Mesothelial cell of epicardium (in vitro differentiated cells): ENCODE measurements at regions not wholly inside any gene's neighbourhood (a gene's known extent, or its start where the extent isn't known, plus 50 kb on each side); places are given as distances from the start of the nearest gene placed in this dataset.

Source experiments
- DNase-seq, 2 experiments: peaks; one replicate each; pipeline ENCODE4 v3.0.0; 2021; ENCODE audit warnings: low spot score in 2 of 2; ENCODE audit not compliant: unreplicated experiment in 2 of 2
- H3K27ac Mint-ChIP-seq: 2 replicates; pipeline ENCODE4 v1.8.0; 2021; ENCODE audit warnings: mixed read lengths
- H3K27me3 Mint-ChIP-seq: 2 replicates; pipeline ENCODE4 v1.8.0; 2021; ENCODE audit warnings: low read depth, mixed read lengths
- H3K36me3 Mint-ChIP-seq: 2 replicates; pipeline ENCODE4 v1.8.0; 2021; ENCODE audit warnings: mixed read lengths
- H3K4me1 Mint-ChIP-seq: 2 replicates; pipeline ENCODE4 v1.8.0; 2021; ENCODE audit warnings: mixed read lengths
- H3K4me3 Mint-ChIP-seq: 2 replicates; pipeline ENCODE4 v1.8.0; 2021; ENCODE audit warnings: mild to moderate bottlenecking, moderate library complexity, mixed read lengths
- H3K9me3 Mint-ChIP-seq: 2 replicates; pipeline ENCODE4 v1.8.0; 2021; ENCODE audit warnings: mixed read lengths
- CTCF ChIP-seq: fragments of 200-600 bp; sonication (generic); IDR thresholded peaks from one replicate; pipeline ENCODE4 v1.5.0; 2021; ENCODE audit warnings: antibody characterized with exemption; ENCODE audit not compliant: unreplicated experiment

GRCh38 chr10:36181426-36182178, 539.5 kb upstream of the FZD8 start:
- Mint-ChIP-seq H3K4me1 (peaks cover 19% of the 10 kb centered on the region), H3K27me3 (no peaks in the 10 kb centered on the region), H3K4me3 (no peak overlapping the region), H3K9me3 (peaks cover 13% of the 10 kb centered on the region), H3K36me3 (no peaks in the 10 kb centered on the region), H3K27ac (peak overlapping the region; percentile 75)
- DNase-seq: no peak
- TF ChIP-seq CTCF: no peak

GRCh38 chr10:36178616-36179015, 536.5 kb upstream of the FZD8 start:
- Mint-ChIP-seq H3K27ac (no peak overlapping the region), H3K4me1 (peaks cover 20% of the 10 kb centered on the region), H3K27me3 (no peaks in the 10 kb centered on the region), H3K36me3 (no peaks in the 10 kb centered on the region), H3K4me3 (no peak overlapping the region), H3K9me3 (peaks cover 21% of the 10 kb centered on the region)
- no peak for TF ChIP-seq CTCF
- DNase-seq: no peak

GRCh38 chr10:36177071-36177470, 535.0 kb upstream of the FZD8 start:
- H3K4me3 Mint-ChIP-seq: no peak overlapping the region
- H3K27ac Mint-ChIP-seq: no peak overlapping the region
- peaks cover 22% of the 10 kb centered on the region for H3K4me1 Mint-ChIP-seq
- no peaks in the 10 kb centered on the region for H3K27me3 Mint-ChIP-seq
- DNase-seq: no peak
- H3K9me3 Mint-ChIP-seq: peaks cover 21% of the 10 kb centered on the region
- no peak for TF ChIP-seq CTCF
- H3K36me3 Mint-ChIP-seq: no peaks in the 10 kb centered on the region

GRCh38 chr10:36175954-36176353, 533.9 kb upstream of the FZD8 start:
- Mint-ChIP-seq H3K36me3 (no peaks in the 10 kb centered on the region), H3K9me3 (peaks cover 21% of the 10 kb centered on the region), H3K4me1 (peaks cover 24% of the 10 kb centered on the region), H3K4me3 (no peak overlapping the region), H3K27me3 (no peaks in the 10 kb centered on the region), H3K27ac (no peak overlapping the region)
- no peak for TF ChIP-seq CTCF
- no peak for DNase-seq

- Mint-ChIP-seq H3K27me3 (no peaks in the 10 kb centered on the region), H3K4me1 (peaks cover 33% of the 10 kb centered on the region), H3K4me3 (no peak overlapping the region), H3K9me3 (peaks cover 7% of the 10 kb centered on the region), H3K27ac (no peak overlapping the region), H3K36me3 (no peaks in the 10 kb centered on the region)
- DNase-seq: no peak
- TF ChIP-seq CTCF: no peak
Observed at GRCh38 chr10:36173364-36173763, 531.3 kb upstream of the FZD8 start.
